HG03103 (cell line): ENCODE measurements at regions not wholly inside any gene's neighbourhood (a gene's known extent, or its start where the extent isn't known, plus 50 kb on each side); places are given as distances from the start of the nearest gene placed in this dataset.
"Not testable (repeated sequence)": the region's sequence is repeated elsewhere in the genome, so short reads cannot be mapped to it uniquely, and the experiment has no call there.

Experiments used
- ATAC-seq: cut with Tn5 transposase; IDR thresholded peaks from one replicate; pipeline ENCODE4 v1.9.1; 2021; ENCODE audit warnings: low read depth; ENCODE audit not compliant: unreplicated experiment

DNA sequence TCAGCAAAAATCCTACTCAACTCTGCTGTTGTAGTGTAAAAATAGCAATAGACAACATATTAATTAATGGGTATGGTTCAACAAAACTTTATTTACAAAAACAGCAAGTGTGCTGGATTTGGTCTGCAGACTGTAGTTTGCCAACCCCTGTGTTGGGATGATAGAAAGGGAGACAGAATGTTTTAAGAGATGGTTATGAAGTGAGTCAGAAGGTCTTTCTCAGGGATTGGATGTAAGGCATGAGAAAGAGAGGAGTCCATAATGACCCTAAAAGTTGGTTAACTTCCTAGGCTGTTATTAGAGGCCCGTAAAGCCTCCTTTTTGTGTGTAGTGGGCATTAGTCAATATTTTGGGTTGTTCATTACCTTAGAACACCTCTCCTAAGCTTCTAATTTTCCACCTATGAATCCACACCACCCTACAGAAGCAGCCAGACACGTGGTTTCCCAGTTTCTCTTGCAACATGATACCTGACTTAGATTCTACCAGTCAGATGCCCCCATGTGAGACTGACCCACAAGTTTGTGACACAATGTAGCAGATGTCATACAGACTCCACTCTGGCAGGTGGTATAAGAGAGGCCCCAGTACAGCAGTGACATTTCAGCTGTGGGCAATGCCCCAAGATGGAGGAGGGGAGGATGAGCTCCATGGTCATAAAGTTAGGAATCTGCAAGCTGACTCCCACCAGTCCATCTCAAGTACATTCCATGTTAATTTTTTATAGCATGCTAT, 1015.6 kb downstream of the KCNMA1 start:
- no peak for ATAC-seq

DNA sequence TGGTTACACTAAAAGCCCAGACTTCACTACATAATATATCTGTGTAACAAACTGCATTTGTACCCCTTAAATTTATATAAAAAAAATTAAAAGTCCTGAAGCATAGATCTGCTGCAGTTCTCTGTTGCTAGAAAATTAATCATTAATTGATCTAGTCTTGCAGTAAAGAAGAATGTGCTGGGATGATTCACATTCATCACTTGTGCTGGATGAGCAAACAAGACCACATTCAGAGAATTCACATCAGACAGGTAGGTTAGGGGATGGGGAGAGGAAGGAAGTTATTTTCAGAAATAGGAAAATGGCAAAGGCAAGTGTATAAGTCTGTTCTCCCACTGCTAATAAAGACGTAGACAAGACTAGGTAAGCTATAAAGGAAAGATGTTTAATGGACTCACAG, 1019.0 kb downstream of the KCNMA1 start:
- no peak for ATAC-seq

- no peak for ATAC-seq
These were observed 1019.4 kb downstream of the KCNMA1 start for GRCh38 chr10:76618171-76618570.

- not testable (repeated sequence) for ATAC-seq
These were observed 1020.9 kb downstream of the KCNMA1 start for GRCh38 chr10:76616666-76617065.

GRCh38 chr10:76615049-76615448, 1022.6 kb downstream of the KCNMA1 start:
- ATAC-seq: no peak
